Breast epithelium (tissue), 3 donors: ENCODE measurements at regions not wholly inside any gene's neighbourhood (a gene's known extent, or its start where the extent isn't known, plus 50 kb on each side); places are given as distances from the start of the nearest gene placed in this dataset.

ENCODE experiments used
- POLR2A ChIP-seq: fragments of 450-650 bp; IDR thresholded peaks from one replicate; pipeline ENCODE4 v1.6.1; 2016; ENCODE audit warnings: antibody characterized with exemption, mild to moderate bottlenecking, moderate library complexity
- POLR2AphosphoS5 ChIP-seq, 3 donors: sonication (generic); formaldehyde crosslinking; IDR thresholded peaks; one replicate each; pipeline ENCODE4 v1.6.1; 2017; ENCODE audit warnings: antibody characterized with exemption in 3 of 3
- TF ChIP-seq, protein P1 (sequence below), 3 donors: fragments of 450-650 bp; IDR thresholded peaks; one replicate each; pipeline ENCODE4 v1.5.1; 2016 to 2017; ENCODE audit warnings: antibody characterized with exemption in 3 of 3, mild to moderate bottlenecking in 3 of 3, moderate library complexity in 3 of 3

DNA sequence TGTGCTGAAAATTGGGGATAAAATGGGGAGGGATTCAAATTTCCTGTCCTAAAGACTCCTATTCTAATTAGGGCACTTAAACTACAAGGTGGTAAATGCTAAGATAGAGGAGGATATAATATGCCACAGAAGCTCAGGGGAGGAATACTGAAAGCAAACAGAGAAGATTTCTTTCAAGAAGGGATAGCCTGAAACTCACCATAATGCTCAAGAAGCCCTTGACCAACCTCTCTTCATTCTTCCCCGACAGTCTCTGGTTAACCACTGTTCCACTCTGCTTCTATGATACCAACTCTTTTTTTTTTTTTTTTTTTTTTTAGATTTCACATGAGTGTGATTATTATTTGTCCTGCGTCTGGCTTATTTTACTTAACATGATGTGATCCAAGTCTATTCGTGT, 398.2 kb upstream of the FRG2C start:
- TF ChIP-seq, protein P1, sequence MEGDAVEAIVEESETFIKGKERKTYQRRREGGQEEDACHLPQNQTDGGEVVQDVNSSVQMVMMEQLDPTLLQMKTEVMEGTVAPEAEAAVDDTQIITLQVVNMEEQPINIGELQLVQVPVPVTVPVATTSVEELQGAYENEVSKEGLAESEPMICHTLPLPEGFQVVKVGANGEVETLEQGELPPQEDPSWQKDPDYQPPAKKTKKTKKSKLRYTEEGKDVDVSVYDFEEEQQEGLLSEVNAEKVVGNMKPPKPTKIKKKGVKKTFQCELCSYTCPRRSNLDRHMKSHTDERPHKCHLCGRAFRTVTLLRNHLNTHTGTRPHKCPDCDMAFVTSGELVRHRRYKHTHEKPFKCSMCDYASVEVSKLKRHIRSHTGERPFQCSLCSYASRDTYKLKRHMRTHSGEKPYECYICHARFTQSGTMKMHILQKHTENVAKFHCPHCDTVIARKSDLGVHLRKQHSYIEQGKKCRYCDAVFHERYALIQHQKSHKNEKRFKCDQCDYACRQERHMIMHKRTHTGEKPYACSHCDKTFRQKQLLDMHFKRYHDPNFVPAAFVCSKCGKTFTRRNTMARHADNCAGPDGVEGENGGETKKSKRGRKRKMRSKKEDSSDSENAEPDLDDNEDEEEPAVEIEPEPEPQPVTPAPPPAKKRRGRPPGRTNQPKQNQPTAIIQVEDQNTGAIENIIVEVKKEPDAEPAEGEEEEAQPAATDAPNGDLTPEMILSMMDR (IDR thresholded peaks at IDR 0.05): no peak
- no peak for TF ChIP-seq POLR2A
- no peak for TF ChIP-seq POLR2AphosphoS5 (IDR thresholded peaks at IDR 0.05)
